ENCODE measurements at regions not wholly inside any gene's neighbourhood (a gene's known extent, or its start where the extent isn't known, plus 50 kb on each side); places are given as distances from the start of the nearest gene placed in this dataset.

DNA sequence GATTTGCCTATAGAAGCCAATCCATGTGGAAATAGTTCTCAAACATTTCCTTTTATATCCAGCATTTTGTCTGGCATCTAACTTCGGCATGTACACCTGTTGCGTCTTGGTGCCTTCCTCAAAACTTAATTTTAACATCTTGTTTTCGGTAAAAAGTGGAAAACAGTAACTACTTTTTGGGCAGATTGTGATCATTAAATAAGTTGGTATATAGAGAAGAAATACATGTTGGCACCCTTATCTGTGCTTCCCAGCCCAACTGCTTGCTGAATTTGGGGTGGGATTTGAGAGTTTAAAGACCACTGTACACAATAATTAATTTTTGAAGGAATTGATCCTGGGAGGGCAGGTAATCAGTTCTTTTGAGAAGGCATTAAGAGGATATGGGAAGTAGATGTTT, 566.8 kb downstream of the PDCD6IP start:
- Histone ChIP-seq H3K4me1 (ENCODE audit: control insufficient read depth in 2 of 2, insufficient read depth in 2 of 2, low read length in 2 of 2) (peaks cover 0 to 4% of the 10 kb centered on the region in 2 donors), H3K36me3 (ENCODE audit: control insufficient read depth in 2 of 2, insufficient read depth in 2 of 2, low read length in 1 of 2) (no peaks in the 10 kb centered on the region), H3K27me3 (ENCODE audit: control insufficient read depth in 2 of 2, insufficient read depth in 1 of 2, low read length in 1 of 2) (no peaks in the 10 kb centered on the region), H3K4me3 (ENCODE audit: low read length in 2 of 2) (no peak overlapping the region), H3K9me3 (ENCODE audit: control insufficient read depth in 2 of 2, insufficient read depth in 1 of 2, low read length in 1 of 2) (peaks cover 0 to 1% of the 10 kb centered on the region in 2 donors), H3K27ac (ENCODE audit: low read depth in 1 of 2, low read length in 1 of 2) (no peak overlapping the region)
- no peak for DNase-seq (ENCODE audit: low read depth in 6 of 9, low spot score in 9 of 9)
- WGBS: 98% methylated on average over 3 of the region's 3 CpGs

DNA sequence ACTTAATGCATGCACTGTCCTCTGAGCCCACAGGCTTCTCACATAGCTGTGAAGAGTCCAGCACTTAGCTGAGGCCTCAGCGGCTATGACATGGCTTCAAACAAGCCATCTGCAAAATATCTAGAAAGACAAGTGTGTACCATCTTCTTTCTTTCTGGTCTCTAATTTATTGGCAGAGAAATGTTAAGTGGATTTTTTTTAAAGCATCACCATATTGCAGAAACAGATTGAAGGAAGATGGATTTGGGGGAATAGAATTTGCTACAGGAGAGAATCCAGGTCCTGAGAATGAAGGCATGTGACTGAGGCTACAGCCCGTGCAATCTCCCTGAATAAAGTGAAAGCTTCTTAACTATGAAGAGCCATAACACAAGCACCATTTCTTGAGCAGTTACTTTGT, 567.3 kb downstream of the PDCD6IP start:
- 96% methylated on average over 2 of the region's 2 CpGs for WGBS
- Histone ChIP-seq H3K4me3 (ENCODE audit: low read length in 2 of 2) (no peak overlapping the region), H3K27ac (ENCODE audit: low read depth in 1 of 2, low read length in 1 of 2) (no peak overlapping the region), H3K4me1 (ENCODE audit: control insufficient read depth in 2 of 2, insufficient read depth in 2 of 2, low read length in 2 of 2) (peaks cover 0 to 4% of the 10 kb centered on the region in 2 donors), H3K27me3 (ENCODE audit: control insufficient read depth in 2 of 2, insufficient read depth in 1 of 2, low read length in 1 of 2) (no peaks in the 10 kb centered on the region), H3K36me3 (ENCODE audit: control insufficient read depth in 2 of 2, insufficient read depth in 2 of 2, low read length in 1 of 2) (no peaks in the 10 kb centered on the region), H3K9me3 (ENCODE audit: control insufficient read depth in 2 of 2, insufficient read depth in 1 of 2, low read length in 1 of 2) (peaks cover 0 to 1% of the 10 kb centered on the region in 2 donors)
- DNase-seq (ENCODE audit: low read depth in 6 of 9, low spot score in 9 of 9): no peak

DNA sequence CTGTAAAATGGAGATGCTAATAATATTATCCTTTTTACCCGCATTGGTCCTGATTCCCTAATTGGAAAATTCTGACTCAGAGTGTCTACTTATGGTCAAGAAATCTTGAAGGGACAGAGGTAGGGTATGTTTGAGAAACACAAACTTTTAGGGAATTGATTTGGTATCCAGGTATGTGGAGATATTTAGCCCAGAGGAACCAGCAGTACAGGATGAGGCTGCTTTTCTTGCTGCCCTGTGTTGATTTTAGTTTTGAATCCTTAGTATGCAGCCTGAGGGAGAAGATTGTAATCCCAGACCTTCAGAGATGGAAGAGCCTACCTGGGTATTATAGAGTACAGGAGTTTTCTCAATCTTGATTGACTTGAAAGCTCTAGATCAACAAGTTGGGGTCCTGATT, 569.1 kb downstream of the PDCD6IP start:
- H3K9me3 ChIP-seq (ENCODE audit: control insufficient read depth in 2 of 2, insufficient read depth in 1 of 2, low read length in 1 of 2): peaks cover 0 to 1% of the 10 kb centered on the region in 2 donors
- DNase-seq (ENCODE audit: low read depth in 6 of 9, low spot score in 9 of 9): no peak
- H3K4me3 ChIP-seq (ENCODE audit: low read length in 2 of 2): no peak overlapping the region
- H3K36me3 ChIP-seq (ENCODE audit: control insufficient read depth in 2 of 2, insufficient read depth in 2 of 2, low read length in 1 of 2): no peaks in the 10 kb centered on the region
- no peaks in the 10 kb centered on the region for H3K27me3 ChIP-seq (ENCODE audit: control insufficient read depth in 2 of 2, insufficient read depth in 1 of 2, low read length in 1 of 2)
- H3K4me1 ChIP-seq (ENCODE audit: control insufficient read depth in 2 of 2, insufficient read depth in 2 of 2, low read length in 2 of 2): no peaks in the 10 kb centered on the region
- no peak overlapping the region for H3K27ac ChIP-seq (ENCODE audit: low read depth in 1 of 2, low read length in 1 of 2)
- WGBS: 96% methylated on average over 1 of the region's 1 CpG

DNA sequence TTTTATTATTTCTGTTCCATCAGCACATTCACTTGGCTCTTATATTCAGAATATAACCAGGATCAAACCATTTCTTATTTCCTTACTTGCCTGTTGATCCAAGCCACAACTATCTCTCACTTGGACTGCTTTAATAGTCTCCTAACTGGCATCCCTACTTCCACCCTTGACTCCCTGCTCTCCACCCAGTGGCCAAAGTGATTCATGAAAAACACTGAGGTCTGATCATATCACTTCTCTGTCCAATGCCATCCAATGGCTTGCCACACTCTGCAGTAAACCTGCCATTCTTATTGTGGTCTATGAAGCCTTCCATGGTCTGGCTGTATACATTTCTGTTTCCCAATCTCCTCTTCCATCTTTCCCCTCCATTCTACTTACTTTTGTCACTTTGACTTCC, 576.1 kb downstream of the PDCD6IP start:
- Histone ChIP-seq H3K27ac (ENCODE audit: low read depth in 1 of 2, low read length in 1 of 2) (no peak overlapping the region), H3K9me3 (ENCODE audit: control insufficient read depth in 2 of 2, insufficient read depth in 1 of 2, low read length in 1 of 2) (no peaks in the 10 kb centered on the region), H3K4me3 (ENCODE audit: low read length in 2 of 2) (no peak overlapping the region), H3K27me3 (ENCODE audit: control insufficient read depth in 2 of 2, insufficient read depth in 1 of 2, low read length in 1 of 2) (no peaks in the 10 kb centered on the region), H3K36me3 (ENCODE audit: control insufficient read depth in 2 of 2, insufficient read depth in 2 of 2, low read length in 1 of 2) (no peaks in the 10 kb centered on the region), H3K4me1 (ENCODE audit: control insufficient read depth in 2 of 2, insufficient read depth in 2 of 2, low read length in 2 of 2) (no peaks in the 10 kb centered on the region)
- no peak for DNase-seq (ENCODE audit: low read depth in 6 of 9, low spot score in 9 of 9)

DNA sequence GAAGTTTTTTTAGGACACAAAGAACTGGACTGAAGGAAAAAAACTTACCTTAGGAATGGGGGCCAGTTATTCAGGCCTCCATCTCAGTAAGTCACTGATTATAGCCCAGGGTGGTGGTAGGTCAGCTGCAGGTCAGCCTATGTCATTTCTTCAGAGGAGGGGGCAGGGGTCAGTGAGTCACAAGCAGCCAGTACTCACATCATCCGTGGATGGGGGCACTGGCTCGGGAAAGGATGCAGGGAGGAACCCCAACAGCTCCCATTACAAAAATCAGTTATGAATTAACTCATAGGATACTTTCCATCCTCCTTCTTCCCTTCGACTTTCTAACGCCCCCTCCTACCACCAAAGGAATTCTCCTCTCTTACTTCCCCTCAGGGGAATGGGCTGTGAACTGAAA, 578.3 kb downstream of the PDCD6IP start:
- Histone ChIP-seq H3K36me3 (ENCODE audit: control insufficient read depth in 2 of 2, insufficient read depth in 2 of 2, low read length in 1 of 2) (no peaks in the 10 kb centered on the region), H3K4me1 (ENCODE audit: control insufficient read depth in 2 of 2, insufficient read depth in 2 of 2, low read length in 2 of 2) (no peaks in the 10 kb centered on the region), H3K4me3 (ENCODE audit: low read length in 2 of 2) (no peak overlapping the region), H3K27me3 (ENCODE audit: control insufficient read depth in 2 of 2, insufficient read depth in 1 of 2, low read length in 1 of 2) (no peaks in the 10 kb centered on the region), H3K9me3 (ENCODE audit: control insufficient read depth in 2 of 2, insufficient read depth in 1 of 2, low read length in 1 of 2) (no peaks in the 10 kb centered on the region), H3K27ac (ENCODE audit: low read depth in 1 of 2, low read length in 1 of 2) (no peak overlapping the region)
- WGBS: 93% methylated on average over 4 of the region's 4 CpGs
- no peak for DNase-seq (ENCODE audit: low read depth in 6 of 9, low spot score in 9 of 9)

DNA sequence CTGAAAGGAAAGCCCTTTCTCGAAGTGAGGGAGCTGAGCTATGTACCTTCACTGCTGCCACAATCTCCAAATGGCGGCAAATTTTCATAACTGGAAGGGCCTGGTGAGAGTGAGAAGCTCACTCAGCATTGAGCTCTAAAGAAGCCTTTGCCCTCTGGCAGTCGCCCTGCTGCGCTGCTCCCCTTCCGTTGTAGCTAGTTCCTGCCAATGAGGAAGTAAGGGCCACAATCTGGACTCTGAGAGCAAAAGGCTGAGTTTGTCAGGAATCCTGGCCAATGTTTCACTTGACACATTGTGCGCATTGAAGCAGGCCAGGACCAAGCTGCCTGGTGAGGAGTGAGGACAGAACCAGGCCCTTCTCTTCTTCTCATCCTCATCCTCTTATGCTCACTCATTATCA, 579.5 kb downstream of the PDCD6IP start:
- Histone ChIP-seq H3K4me3 (ENCODE audit: low read length in 2 of 2) (no peak overlapping the region), H3K36me3 (ENCODE audit: control insufficient read depth in 2 of 2, insufficient read depth in 2 of 2, low read length in 1 of 2) (no peaks in the 10 kb centered on the region), H3K9me3 (ENCODE audit: control insufficient read depth in 2 of 2, insufficient read depth in 1 of 2, low read length in 1 of 2) (no peaks in the 10 kb centered on the region), H3K27me3 (ENCODE audit: control insufficient read depth in 2 of 2, insufficient read depth in 1 of 2, low read length in 1 of 2) (no peaks in the 10 kb centered on the region), H3K4me1 (ENCODE audit: control insufficient read depth in 2 of 2, insufficient read depth in 2 of 2, low read length in 2 of 2) (no peaks in the 10 kb centered on the region), H3K27ac (ENCODE audit: low read depth in 1 of 2, low read length in 1 of 2) (no peak overlapping the region)
- no peak for DNase-seq (ENCODE audit: low read depth in 6 of 9, low spot score in 9 of 9)
- 98% methylated on average over 6 of the region's 6 CpGs for WGBS

GRCh38 chr3:34381243-34381642, 582.8 kb downstream of the PDCD6IP start:
- H3K4me1 ChIP-seq (ENCODE audit: control insufficient read depth in 2 of 2, insufficient read depth in 2 of 2, low read length in 2 of 2): no peaks in the 10 kb centered on the region
- H3K9me3 ChIP-seq (ENCODE audit: control insufficient read depth in 2 of 2, insufficient read depth in 1 of 2, low read length in 1 of 2): no peaks in the 10 kb centered on the region
- H3K36me3 ChIP-seq (ENCODE audit: control insufficient read depth in 2 of 2, insufficient read depth in 2 of 2, low read length in 1 of 2): no peaks in the 10 kb centered on the region
- H3K27ac ChIP-seq (ENCODE audit: low read depth in 1 of 2, low read length in 1 of 2): no peak overlapping the region
- no peak for DNase-seq (ENCODE audit: low read depth in 6 of 9, low spot score in 9 of 9)
- no peak overlapping the region for H3K4me3 ChIP-seq (ENCODE audit: low read length in 2 of 2)
- H3K27me3 ChIP-seq (ENCODE audit: control insufficient read depth in 2 of 2, insufficient read depth in 1 of 2, low read length in 1 of 2): no peaks in the 10 kb centered on the region

DNA sequence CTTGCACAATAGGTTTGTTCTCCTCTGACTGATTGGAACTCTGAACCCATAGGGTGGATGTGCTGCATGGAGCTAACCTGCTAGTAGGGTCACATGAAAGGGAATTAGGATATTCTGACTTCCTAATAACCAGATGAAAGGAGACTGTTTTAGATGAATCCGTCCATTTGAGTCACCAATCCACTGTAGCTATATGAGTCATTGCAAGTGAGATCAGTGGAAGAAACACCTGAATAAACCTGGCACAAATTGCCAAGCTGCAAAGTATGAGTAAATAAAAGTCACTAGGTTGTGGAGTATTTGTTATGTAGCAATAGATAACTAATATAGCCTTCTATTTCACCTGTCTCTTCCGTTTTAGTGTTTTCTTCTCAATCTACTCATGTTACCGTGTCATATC, 584.4 kb downstream of the PDCD6IP start:
- DNase-seq (ENCODE audit: low read depth in 6 of 9, low spot score in 9 of 9): no peak

GRCh38 chr3:34386309-34386708, 587.9 kb downstream of the PDCD6IP start:
- H3K27me3 ChIP-seq (ENCODE audit: control insufficient read depth in 2 of 2, insufficient read depth in 1 of 2, low read length in 1 of 2): no peaks in the 10 kb centered on the region
- DNase-seq (ENCODE audit: low read depth in 6 of 9, low spot score in 9 of 9): no peak
- H3K36me3 ChIP-seq (ENCODE audit: control insufficient read depth in 2 of 2, insufficient read depth in 2 of 2, low read length in 1 of 2): no peaks in the 10 kb centered on the region
- no peak overlapping the region for H3K4me3 ChIP-seq (ENCODE audit: low read length in 2 of 2)
- H3K4me1 ChIP-seq (ENCODE audit: control insufficient read depth in 2 of 2, insufficient read depth in 2 of 2, low read length in 2 of 2): no peaks in the 10 kb centered on the region
- no peak overlapping the region for H3K27ac ChIP-seq (ENCODE audit: low read depth in 1 of 2, low read length in 1 of 2)
- no peaks in the 10 kb centered on the region for H3K9me3 ChIP-seq (ENCODE audit: control insufficient read depth in 2 of 2, insufficient read depth in 1 of 2, low read length in 1 of 2)

More for the DNA sequence above, 584.4 kb downstream of the PDCD6IP start:
- Histone ChIP-seq H3K4me1 (ENCODE audit: control insufficient read depth in 2 of 2, insufficient read depth in 2 of 2, low read length in 2 of 2) (no peaks in the 10 kb centered on the region), H3K9me3 (ENCODE audit: control insufficient read depth in 2 of 2, insufficient read depth in 1 of 2, low read length in 1 of 2) (no peaks in the 10 kb centered on the region), H3K27me3 (ENCODE audit: control insufficient read depth in 2 of 2, insufficient read depth in 1 of 2, low read length in 1 of 2) (no peaks in the 10 kb centered on the region), H3K4me3 (ENCODE audit: low read length in 2 of 2) (no peak overlapping the region), H3K36me3 (ENCODE audit: control insufficient read depth in 2 of 2, insufficient read depth in 2 of 2, low read length in 1 of 2) (no peaks in the 10 kb centered on the region), H3K27ac (ENCODE audit: low read depth in 1 of 2, low read length in 1 of 2) (no peak overlapping the region)
- 97% methylated on average over 3 of the region's 3 CpGs for WGBS
